Thyroid gland (tissue), 4 donors: ENCODE measurements at regions not wholly inside any gene's neighbourhood (a gene's known extent, or its start where the extent isn't known, plus 50 kb on each side); places are given as distances from the start of the nearest gene placed in this dataset.

Experiments used
- DNase-seq, 2 donors: peaks; one replicate each; pipeline ENCODE4 v3.0.0-alpha.2; 2019
- H3K27ac ChIP-seq, 3 donors: fragments of 200-600 bp; sonication (generic); 1 replicate in 2 of 3; 2 replicates in 1 of 3; pipeline ENCODE4 v1.5.1; 2016 to 2019; ENCODE audit warnings: mild to moderate bottlenecking in 1 of 3, moderate library complexity in 1 of 3
- H3K27me3 ChIP-seq: fragments of 200-600 bp; sonication (generic); one replicate; pipeline ENCODE4 v1.5.1; 2019
- H3K36me3 ChIP-seq, 2 donors: fragments of 200-600 bp; sonication (generic); one replicate each; pipeline ENCODE4 v1.5.1; 2016 to 2019
- H3K4me1 ChIP-seq, 2 donors: fragments of 200-600 bp; sonication (generic); one replicate each; pipeline ENCODE4 v1.5.1; 2017 to 2019
- H3K4me3 ChIP-seq, 3 donors: fragments of 200-600 bp; sonication (generic); replicated peaks in 1 of 3; 1 replicate in 2 of 3; 2 replicates in 1 of 3; pipeline ENCODE4 v1.5.1; 2016; ENCODE audit warnings: mild to moderate bottlenecking in 1 of 3
- H3K9me3 ChIP-seq: fragments of 200-600 bp; sonication (generic); one replicate; pipeline ENCODE4 v1.5.1; 2017
- CTCF ChIP-seq, 6 experiments: fragments of 200-600 bp in 3 of 6; fragments of 450-650 bp in 3 of 6; sonication (generic) in 3 of 6; IDR thresholded peaks; one replicate each; pipeline ENCODE4 v1.5.1; 2016 to 2019; ENCODE audit warnings: antibody characterized with exemption in 6 of 6, mild to moderate bottlenecking in 2 of 6, inconsistent platforms in 1 of 6, moderate library complexity in 1 of 6
- POLR2A ChIP-seq, 2 donors: fragments of 450-650 bp; IDR thresholded peaks; one replicate each; pipeline ENCODE4 v1.6.1; 2017; ENCODE audit warnings: antibody characterized with exemption in 2 of 2, mild to moderate bottlenecking in 2 of 2, moderate library complexity in 1 of 2
- WGBS, 2 donors: methylation state at CpG; one replicate each; pipeline ENCODE4 v1.1.5; 2017; 5-methylcytosine and 5-hydroxymethylcytosine counted together
- intact Hi-C: fragments of 100-400 bp; cut with DNase I; formaldehyde crosslinking; loops from one replicate; pipeline ENCODE4 v1.15.1; 2023

- DNase-seq = no peak
- H3K27me3 ChIP-seq = no peaks in the 10 kb centered on the region
- no peaks in the 10 kb centered on the region for H3K36me3 ChIP-seq
- H3K4me1 ChIP-seq = peaks cover 0 to 9% of the 10 kb centered on the region in 2 donors
- no peak overlapping the region for H3K4me3 ChIP-seq
- TF ChIP-seq CTCF (IDR thresholded peaks at IDR 0.05) = no peak
- no peaks in the 10 kb centered on the region for H3K9me3 ChIP-seq
- WGBS, 2 donors = 76 to 82% methylated on average over 7 of the region's 7 CpGs
- no peak overlapping the region for H3K27ac ChIP-seq
- intact Hi-C loops = no loop called here
These were observed 288.9 kb downstream of the KLF6 start for GRCh38 chr10:3496138-3496537.

- Histone ChIP-seq H3K4me1 (peaks cover 0 to 5% of the 10 kb centered on the region in 2 donors), H3K9me3 (no peaks in the 10 kb centered on the region), H3K36me3 (no peaks in the 10 kb centered on the region), H3K27me3 (no peaks in the 10 kb centered on the region), H3K4me3 (no peak overlapping the region), H3K27ac (peak overlapping the region in 2 of 3 donors; percentile 39 to 46)
- DNase-seq = no peak
- TF ChIP-seq CTCF (IDR thresholded peaks at IDR 0.05) (no peak), POLR2A (IDR thresholded peaks at IDR 0.05) (no peak)
- intact Hi-C loops = no loop called here
- 87% methylated on average over 6 of the region's 6 CpGs for WGBS, 2 donors
These were observed 289.7 kb downstream of the KLF6 start for GRCh38 chr10:3495281-3495680.

- WGBS, 2 donors = 85 to 95% methylated on average over 11 of the region's 11 CpGs
- Histone ChIP-seq H3K27ac (peak overlapping the region in 2 of 3 donors; percentile 39 to 46), H3K4me1 (peaks cover 0 to under 1% of the 10 kb centered on the region in 2 donors), H3K4me3 (no peak overlapping the region), H3K27me3 (no peaks in the 10 kb centered on the region), H3K9me3 (no peaks in the 10 kb centered on the region), H3K36me3 (no peaks in the 10 kb centered on the region)
- intact Hi-C loops = no loop called here
- no peak for DNase-seq
- TF ChIP-seq POLR2A (IDR thresholded peaks at IDR 0.05) = no peak
These were observed 290.2 kb downstream of the KLF6 start for GRCh38 chr10:3494838-3495230.

GRCh38 chr10:3494131-3494837 lies 290.7 kb downstream of the KLF6 start:
- DNase-seq = no peak
- no peak for TF ChIP-seq POLR2A (IDR thresholded peaks at IDR 0.05)
- no peak for TF ChIP-seq CTCF (IDR thresholded peaks at IDR 0.05)
- Histone ChIP-seq H3K4me3 (no peak overlapping the region), H3K36me3 (no peaks in the 10 kb centered on the region), H3K27me3 (no peaks in the 10 kb centered on the region), H3K9me3 (no peaks in the 10 kb centered on the region), H3K27ac (peak overlapping the region in 1 of 3 donors; percentile 39), H3K4me1 (no peaks in the 10 kb centered on the region)
- intact Hi-C loops = no loop called here
- WGBS, 2 donors = 85 to 86% methylated on average over 22 of the region's 22 CpGs

GRCh38 chr10:3493621-3494020 lies 291.4 kb downstream of the KLF6 start:
- no peak for DNase-seq
- Histone ChIP-seq H3K9me3 (no peaks in the 10 kb centered on the region), H3K4me1 (no peaks in the 10 kb centered on the region), H3K4me3 (no peak overlapping the region), H3K27ac (no peak overlapping the region), H3K27me3 (no peaks in the 10 kb centered on the region), H3K36me3 (no peaks in the 10 kb centered on the region)
- intact Hi-C loops = no loop called here
- TF ChIP-seq POLR2A (IDR thresholded peaks at IDR 0.05) (no peak), CTCF (IDR thresholded peaks at IDR 0.05) (no peak)
- WGBS, 2 donors = 52 to 53% methylated on average over 1 of the region's 1 CpG
